HUES6 (cell line): ENCODE measurements at regions not wholly inside any gene's neighbourhood (a gene's known extent, or its start where the extent isn't known, plus 50 kb on each side); places are given as distances from the start of the nearest gene placed in this dataset.

Experiments
- H3K27ac ChIP-seq: 2 replicates; pipeline ENCODE4 v1.7.0; 2013; ENCODE audit warnings: low read depth, mild to moderate bottlenecking, low read length, inconsistent platforms
- H3K27me3 ChIP-seq: 2 replicates; pipeline ENCODE4 v1.6.1; 2013; ENCODE audit warnings: low read length; ENCODE audit not compliant: control insufficient read depth, insufficient read depth
- H3K36me3 ChIP-seq: 2 replicates; pipeline ENCODE4 v1.6.1; 2013; ENCODE audit warnings: low read length; ENCODE audit not compliant: control insufficient read depth, insufficient read depth
- H3K4me1 ChIP-seq: 2 replicates; pipeline ENCODE4 v1.6.1; 2013; ENCODE audit warnings: low read length; ENCODE audit not compliant: control insufficient read depth, insufficient read depth
- H3K4me3 ChIP-seq: 2 replicates; pipeline ENCODE4 v1.5.1; 2013; ENCODE audit warnings: low read depth, low read length
- H3K9ac ChIP-seq: one replicate; pipeline ENCODE4 v1.6.1; 2013; ENCODE audit warnings: mild to moderate bottlenecking, low read length
- H3K9me3 ChIP-seq: 2 replicates; pipeline ENCODE4 v1.6.1; 2013; ENCODE audit warnings: low read depth, low read length; ENCODE audit not compliant: control insufficient read depth, insufficient read depth

DNA sequence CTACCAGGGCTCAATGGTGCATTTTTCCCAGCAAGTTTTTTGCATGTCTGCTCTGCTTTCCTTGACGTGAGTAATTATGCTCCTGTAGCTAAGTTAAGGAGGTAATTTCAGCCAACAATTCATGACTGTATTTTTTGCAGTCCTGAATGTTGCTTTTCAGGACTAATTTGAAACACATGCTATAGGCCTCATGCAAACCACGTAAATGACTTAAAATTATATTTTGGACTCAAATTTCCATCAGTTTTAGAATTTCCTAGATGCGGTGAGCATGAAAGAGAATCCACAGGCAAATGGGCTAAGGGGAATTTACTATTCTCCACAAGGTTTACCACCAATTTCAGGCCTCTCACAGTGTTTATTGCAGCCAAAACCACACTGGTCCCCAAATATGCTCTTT, 589.9 kb upstream of the LRRTM1 start:
- Histone ChIP-seq H3K4me1 (no peaks in the 10 kb centered on the region; the same call in 1 of the 2 replicates), H3K4me3 (no peak overlapping the region), H3K27me3 (no peaks in the 10 kb centered on the region), H3K27ac (no peak overlapping the region), H3K9me3 (no peaks in the 10 kb centered on the region), H3K9ac (no peak overlapping the region), H3K36me3 (no peaks in the 10 kb centered on the region)

DNA sequence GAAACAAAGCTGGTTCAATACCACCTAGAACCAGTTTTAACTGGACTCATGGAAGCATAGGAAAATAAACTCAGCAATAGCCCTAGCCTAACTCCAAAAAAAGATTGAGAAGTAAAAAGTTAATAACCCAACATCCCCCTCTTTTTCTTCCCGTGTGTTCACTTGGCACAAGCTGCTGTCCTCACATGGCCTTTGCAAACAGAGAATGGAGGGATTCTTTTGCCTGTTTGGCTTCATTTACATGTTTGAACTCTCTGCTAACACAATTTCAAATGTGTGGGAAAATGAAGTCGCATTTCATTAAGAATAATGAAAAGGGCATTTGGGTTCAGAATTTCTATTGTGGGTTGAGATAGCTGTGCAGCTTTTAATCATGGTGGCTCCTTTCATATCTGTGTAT, 589.2 kb upstream of the LRRTM1 start:
- H3K27me3 ChIP-seq, result no peaks in the 10 kb centered on the region
- no peak overlapping the region for H3K27ac ChIP-seq

DNA sequence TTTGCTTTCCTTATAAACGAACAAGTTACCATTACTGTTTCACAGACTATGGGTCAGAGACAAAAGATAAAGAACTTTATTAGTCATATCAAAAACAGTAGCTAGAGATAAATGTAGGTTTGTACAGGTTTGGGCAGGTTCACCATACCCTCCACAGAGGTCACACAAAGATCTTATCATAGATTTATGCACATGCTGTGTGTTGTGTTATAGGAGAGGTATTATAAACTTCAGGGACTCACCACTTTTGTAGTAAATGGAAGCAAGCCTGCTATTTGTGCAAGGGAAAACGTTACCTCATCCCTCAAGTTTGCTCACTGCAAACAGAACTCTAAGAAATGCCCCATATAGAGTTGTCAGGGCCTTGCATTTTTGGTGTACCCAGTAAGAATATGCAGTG, 584.5 kb upstream of the LRRTM1 start:
- Histone ChIP-seq H3K9ac (no peak overlapping the region), H3K9me3 (no peaks in the 10 kb centered on the region), H3K27ac (no peak overlapping the region), H3K4me3 (no peak overlapping the region), H3K36me3 (no peaks in the 10 kb centered on the region), H3K4me1 (no peaks in the 10 kb centered on the region), H3K27me3 (no peaks in the 10 kb centered on the region)

More for the DNA sequence above, 589.2 kb upstream of the LRRTM1 start:
- Histone ChIP-seq H3K36me3 (no peaks in the 10 kb centered on the region), H3K9ac (no peak overlapping the region), H3K9me3 (no peaks in the 10 kb centered on the region), H3K4me3 (no peak overlapping the region), H3K4me1 (no peaks in the 10 kb centered on the region; the same call in 1 of the 2 replicates)

DNA sequence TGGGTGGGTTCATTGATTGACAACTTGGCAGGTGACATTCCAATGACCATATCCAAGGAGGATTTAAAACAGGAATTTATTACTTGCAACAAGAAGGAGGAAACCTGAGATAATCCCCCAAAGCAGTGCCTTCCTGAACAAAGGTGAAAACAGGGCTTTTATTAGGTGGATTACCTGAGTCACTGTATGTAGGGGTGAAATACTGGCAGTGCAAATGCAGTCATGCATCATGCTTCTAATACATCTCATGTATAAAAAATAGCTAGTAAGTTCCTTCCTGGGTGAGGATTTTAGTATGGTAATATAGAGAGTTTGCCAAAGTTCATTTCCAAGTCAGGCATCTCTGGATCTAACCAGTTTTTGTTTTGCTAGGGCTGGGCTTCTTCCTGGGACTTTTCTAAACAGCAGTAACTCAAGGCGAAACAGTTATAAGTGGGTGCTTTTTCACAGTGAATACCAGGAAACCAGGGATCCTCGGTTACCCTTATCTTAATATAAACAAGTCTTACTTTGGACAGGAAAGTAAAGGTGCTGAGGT, 583.4 kb upstream of the LRRTM1 start:
- Histone ChIP-seq H3K27ac (no peak overlapping the region), H3K4me1 (no peaks in the 10 kb centered on the region), H3K9me3 (no peaks in the 10 kb centered on the region), H3K9ac (no peak overlapping the region), H3K36me3 (no peaks in the 10 kb centered on the region), H3K27me3 (no peaks in the 10 kb centered on the region), H3K4me3 (no peak overlapping the region)

DNA sequence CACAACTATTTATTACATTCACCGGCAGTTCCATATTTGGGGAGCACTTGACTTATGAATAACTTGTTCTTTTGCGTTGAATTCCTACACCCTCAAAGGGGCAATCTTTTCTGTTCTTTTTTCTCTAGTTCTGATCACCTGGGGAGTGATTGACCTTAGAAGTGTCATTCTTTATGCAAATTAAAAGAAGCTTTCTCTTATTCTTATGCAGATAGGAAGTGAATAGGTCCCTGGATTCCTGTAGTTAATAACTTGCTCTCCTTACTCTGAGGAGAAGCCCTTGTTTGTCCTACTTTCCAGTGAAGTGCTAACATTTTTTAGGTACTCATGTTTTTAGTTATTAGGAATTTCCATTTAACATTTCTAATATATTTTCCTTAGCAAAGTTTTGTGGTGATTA, 569.8 kb upstream of the LRRTM1 start:
- Histone ChIP-seq H3K4me1 (peaks cover 28% of the 10 kb centered on the region), H3K36me3 (no peaks in the 10 kb centered on the region), H3K9ac (peak overlapping the region; percentile 34), H3K9me3 (no peaks in the 10 kb centered on the region), H3K27me3 (no peaks in the 10 kb centered on the region), H3K27ac (peak overlapping the region; percentile 80; the same call in 1 of the 2 replicates), H3K4me3 (peak overlapping the region; percentile 20)

DNA sequence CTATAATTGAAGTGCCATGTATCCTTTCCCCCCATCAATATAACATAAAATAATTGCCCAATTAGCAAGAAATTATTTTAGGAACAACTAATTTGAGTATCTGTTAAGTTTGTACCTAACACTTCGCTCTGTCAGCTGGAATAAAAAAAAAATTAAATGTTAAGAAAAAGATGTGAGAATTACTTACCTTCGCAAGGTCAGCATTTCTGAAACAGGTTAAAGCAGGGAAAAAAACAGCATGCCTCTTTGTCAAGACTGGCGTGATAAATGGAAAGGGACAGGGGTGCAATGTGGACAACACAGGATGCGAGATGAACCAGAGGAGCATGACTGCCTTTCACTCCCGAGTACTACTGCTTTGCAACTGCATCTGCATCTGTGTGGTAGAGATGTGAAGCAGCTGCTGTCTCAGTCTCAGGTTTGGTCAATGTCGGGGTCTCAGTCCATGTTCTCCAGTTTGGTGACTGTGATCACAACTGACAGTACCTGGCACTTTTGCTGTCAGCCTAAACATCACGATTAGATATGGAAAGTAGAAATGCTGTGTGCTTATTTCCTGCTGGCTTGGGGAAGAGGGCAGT, 565.4 kb upstream of the LRRTM1 start:
- Histone ChIP-seq H3K4me1 (peaks cover 20% of the 10 kb centered on the region), H3K27ac (no peak overlapping the region), H3K27me3 (no peaks in the 10 kb centered on the region), H3K9ac (no peak overlapping the region), H3K36me3 (no peaks in the 10 kb centered on the region), H3K9me3 (no peaks in the 10 kb centered on the region), H3K4me3 (no peak overlapping the region)

DNA sequence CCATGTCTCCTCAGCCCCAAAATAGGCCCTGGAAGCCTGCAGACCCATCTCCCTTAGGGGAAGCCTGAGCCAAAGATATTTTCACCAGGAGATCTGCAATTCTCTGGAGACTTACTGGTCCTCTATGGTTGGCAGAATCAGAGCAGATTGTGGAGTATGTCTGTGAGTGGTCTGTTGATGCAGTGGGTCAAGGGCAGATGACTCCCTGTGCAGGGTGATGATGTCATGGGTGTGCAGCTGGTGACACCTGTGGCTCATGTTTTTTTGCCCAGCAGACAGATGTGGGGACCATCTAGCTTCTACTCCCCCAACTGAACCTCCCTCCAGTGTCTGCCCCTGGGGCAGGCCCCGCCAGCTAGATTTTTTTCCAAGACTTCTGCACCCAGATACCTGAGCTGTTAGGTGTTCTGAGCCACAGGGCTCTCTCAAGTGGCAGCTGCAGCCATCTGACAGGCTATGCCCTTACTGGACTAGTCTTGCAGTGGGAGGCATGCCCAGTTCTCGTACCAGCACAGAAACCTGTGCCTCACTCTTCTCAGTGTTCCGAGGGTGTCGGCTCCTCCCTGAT, 558.7 kb upstream of the LRRTM1 start:
- Histone ChIP-seq H3K9ac (no peak overlapping the region), H3K4me1 (no peaks in the 10 kb centered on the region), H3K4me3 (no peak overlapping the region), H3K27ac (no peak overlapping the region), H3K36me3 (no peaks in the 10 kb centered on the region), H3K27me3 (no peaks in the 10 kb centered on the region), H3K9me3 (no peaks in the 10 kb centered on the region)

DNA sequence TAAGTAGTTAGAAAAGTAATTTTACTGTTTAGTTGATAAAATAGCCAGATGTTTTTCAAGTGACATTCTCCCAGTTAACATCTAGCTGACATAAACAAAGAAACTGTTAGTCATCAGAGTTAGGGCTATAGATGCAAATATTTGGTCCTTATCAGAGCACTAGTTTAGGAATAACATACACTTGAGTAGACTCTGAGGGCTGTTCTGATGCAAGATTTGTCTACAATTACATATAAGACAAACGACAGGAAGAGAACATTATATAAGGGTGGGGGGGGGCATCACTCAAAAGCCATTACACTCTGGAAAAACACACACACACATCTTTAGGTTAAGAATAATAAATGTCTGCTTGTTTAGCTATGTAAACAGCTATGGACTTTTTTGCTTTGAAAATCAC, 554.4 kb upstream of the LRRTM1 start:
- H3K4me1 ChIP-seq, result no peaks in the 10 kb centered on the region
- H3K27ac ChIP-seq, result no peak overlapping the region
- no peak overlapping the region for H3K4me3 ChIP-seq
- no peaks in the 10 kb centered on the region for H3K9me3 ChIP-seq
- H3K27me3 ChIP-seq, result no peaks in the 10 kb centered on the region
- no peak overlapping the region for H3K9ac ChIP-seq
- no peaks in the 10 kb centered on the region for H3K36me3 ChIP-seq

DNA sequence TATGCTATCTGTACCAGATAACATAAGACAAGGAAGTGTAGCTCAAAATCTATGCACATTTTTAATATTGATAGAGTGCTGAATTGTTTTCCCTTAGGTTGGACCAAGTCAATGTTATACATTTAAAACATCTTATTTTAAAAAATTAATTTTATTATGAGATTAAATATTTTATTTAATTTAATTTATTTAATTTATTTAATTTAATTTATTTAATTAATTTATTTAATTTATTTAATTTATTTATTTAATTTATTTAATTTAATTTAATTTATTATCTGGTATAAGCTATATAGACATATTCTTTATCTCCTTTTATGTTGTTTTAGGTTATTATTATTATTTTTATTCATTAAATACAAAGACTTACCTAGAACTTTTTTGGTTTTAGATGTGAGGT, 551.7 kb upstream of the LRRTM1 start:
- Histone ChIP-seq H3K36me3 (no peaks in the 10 kb centered on the region), H3K9ac (no peak overlapping the region), H3K4me1 (no peaks in the 10 kb centered on the region), H3K9me3 (no peaks in the 10 kb centered on the region), H3K4me3 (no peak overlapping the region), H3K27me3 (no peaks in the 10 kb centered on the region), H3K27ac (no peak overlapping the region)

DNA sequence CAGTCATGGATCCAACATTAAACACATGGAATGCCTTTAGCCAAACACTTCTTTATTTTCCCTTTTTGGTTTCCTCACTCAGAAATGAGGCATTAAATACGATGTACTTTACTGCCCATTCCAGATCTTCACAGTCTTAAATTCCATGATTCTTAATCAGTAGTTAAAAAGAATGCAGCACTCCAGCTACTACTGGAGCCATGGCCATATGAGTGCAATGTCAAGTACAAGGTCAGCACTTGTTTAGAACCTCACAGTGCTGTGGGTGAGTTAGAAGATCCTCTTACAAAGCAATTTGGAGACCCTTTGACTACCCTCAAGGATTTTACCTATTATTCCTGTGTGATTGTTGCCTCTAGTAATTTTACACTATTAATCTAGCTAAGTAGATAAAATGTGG, 550.3 kb upstream of the LRRTM1 start:
- Histone ChIP-seq H3K9me3 (no peaks in the 10 kb centered on the region), H3K9ac (no peak overlapping the region), H3K36me3 (no peaks in the 10 kb centered on the region), H3K27me3 (no peaks in the 10 kb centered on the region), H3K27ac (no peak overlapping the region), H3K4me1 (no peaks in the 10 kb centered on the region), H3K4me3 (no peak overlapping the region)

DNA sequence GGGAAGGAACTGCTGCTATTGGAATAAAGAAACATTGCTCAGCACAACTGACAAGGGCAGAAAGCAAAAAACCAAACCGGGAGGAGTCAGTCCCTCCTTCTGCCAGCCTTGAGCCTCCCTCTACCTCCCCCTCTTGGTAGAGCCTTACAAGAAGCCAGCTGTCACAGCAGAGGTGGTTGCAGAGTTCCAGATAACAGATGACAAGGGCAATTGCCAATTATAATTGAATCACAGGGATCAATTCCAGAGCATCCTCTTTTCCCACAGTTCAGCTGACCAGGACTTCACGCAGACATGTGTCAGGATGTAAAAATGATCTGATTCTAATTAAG, 548.2 kb upstream of the LRRTM1 start:
- H3K27me3 ChIP-seq, result no peaks in the 10 kb centered on the region
- no peaks in the 10 kb centered on the region for H3K9me3 ChIP-seq
- no peaks in the 10 kb centered on the region for H3K36me3 ChIP-seq
- H3K4me3 ChIP-seq, result no peak overlapping the region
- no peak overlapping the region for H3K27ac ChIP-seq
- H3K9ac ChIP-seq, result no peak overlapping the region
- no peaks in the 10 kb centered on the region for H3K4me1 ChIP-seq
